ENCODE measurements at regions not wholly inside any gene's neighbourhood (a gene's known extent, or its start where the extent isn't known, plus 50 kb on each side); places are given as distances from the start of the nearest gene placed in this dataset.
"Not testable (repeated sequence)": the region's sequence is repeated elsewhere in the genome, so short reads cannot be mapped to it uniquely, and the experiment has no call there.

DNA sequence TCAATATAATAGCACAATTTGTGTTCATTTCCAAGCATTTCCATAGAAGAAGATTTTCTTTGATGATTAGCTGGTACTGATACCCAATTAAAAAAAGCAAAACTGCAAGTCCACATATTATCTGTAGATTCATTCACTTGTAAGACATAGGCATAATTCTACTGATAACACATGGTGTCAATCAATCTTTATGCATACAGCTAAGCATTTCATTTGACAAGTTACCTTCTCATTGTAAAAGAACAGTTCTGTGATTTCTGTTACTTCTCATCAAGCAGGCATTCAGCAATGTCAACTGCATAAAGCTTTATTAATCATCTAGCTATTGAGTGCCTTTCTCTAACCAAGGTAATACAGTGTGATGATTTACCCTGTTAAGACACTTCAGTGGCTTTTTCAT is 672.0 kb downstream of the PLOD2 start:
- TF ChIP-seq, protein P1, sequence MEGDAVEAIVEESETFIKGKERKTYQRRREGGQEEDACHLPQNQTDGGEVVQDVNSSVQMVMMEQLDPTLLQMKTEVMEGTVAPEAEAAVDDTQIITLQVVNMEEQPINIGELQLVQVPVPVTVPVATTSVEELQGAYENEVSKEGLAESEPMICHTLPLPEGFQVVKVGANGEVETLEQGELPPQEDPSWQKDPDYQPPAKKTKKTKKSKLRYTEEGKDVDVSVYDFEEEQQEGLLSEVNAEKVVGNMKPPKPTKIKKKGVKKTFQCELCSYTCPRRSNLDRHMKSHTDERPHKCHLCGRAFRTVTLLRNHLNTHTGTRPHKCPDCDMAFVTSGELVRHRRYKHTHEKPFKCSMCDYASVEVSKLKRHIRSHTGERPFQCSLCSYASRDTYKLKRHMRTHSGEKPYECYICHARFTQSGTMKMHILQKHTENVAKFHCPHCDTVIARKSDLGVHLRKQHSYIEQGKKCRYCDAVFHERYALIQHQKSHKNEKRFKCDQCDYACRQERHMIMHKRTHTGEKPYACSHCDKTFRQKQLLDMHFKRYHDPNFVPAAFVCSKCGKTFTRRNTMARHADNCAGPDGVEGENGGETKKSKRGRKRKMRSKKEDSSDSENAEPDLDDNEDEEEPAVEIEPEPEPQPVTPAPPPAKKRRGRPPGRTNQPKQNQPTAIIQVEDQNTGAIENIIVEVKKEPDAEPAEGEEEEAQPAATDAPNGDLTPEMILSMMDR (IDR thresholded peaks at IDR 0.05; ENCODE audit: unreplicated experiment in 3 of 3), result no peak
- Mint-ChIP-seq H3K4me1 (peaks cover 3% of the 10 kb centered on the region), H3K27me3 (ENCODE audit: low read depth) (no peaks in the 10 kb centered on the region), H3K4me3 (no peak overlapping the region), H3K9me3 (no peaks in the 10 kb centered on the region), H3K27ac (no peak overlapping the region), H3K36me3 (ENCODE audit: low read depth) (no peaks in the 10 kb centered on the region)

DNA sequence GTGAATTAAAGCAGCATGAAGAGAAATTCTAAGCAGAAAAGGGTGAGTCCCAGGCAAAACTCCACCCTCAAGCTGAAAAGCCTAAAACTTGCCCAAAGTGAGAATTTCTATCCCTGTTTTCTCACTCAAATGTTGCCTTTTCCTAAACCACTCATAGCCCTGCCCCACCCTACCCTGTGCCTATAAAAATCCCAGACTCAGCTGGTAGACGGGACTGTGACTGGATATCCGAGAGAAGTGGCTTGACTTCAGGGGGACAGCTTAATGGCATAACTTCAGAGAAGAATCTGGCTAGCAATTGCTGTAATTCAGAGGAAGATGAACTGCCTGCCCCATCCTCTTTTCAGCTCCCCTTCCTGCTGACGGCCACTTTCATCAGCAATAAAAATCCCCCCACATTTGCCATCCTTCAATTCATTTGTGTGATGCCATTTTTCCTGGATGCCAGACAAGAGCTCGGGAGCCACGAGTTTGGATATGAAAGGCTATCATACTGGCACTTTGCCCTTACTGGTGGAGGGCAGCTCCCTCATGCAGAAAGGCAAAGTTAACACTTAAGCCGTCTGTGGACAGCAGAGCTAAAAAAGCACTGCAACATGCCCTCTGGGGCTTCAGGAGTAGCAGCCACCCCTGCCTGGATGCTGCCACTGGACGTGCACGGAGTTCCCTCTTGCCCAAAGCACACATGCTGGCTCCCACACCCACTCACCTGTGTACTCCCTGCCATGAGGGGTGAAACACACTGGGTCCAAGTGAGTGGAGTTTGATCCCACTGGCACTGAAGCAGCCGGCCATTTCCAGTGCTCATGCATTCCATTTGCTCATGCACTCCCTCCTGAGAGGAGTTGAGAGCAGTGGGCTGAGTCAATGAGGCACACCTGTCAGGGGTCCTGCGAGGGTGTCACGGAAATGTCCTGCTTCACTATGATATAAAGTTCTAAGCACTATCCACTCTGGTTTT is 670.6 kb downstream of the PLOD2 start:
- TF ChIP-seq, protein P1 (IDR thresholded peaks at IDR 0.05; ENCODE audit: unreplicated experiment in 3 of 3), result no peak
- no peak overlapping the region for H3K4me3 Mint-ChIP-seq
- peak overlapping the region; percentile 60 to 78 (median 76) for H3K27ac Mint-ChIP-seq
- H3K9me3 Mint-ChIP-seq, result no peaks in the 10 kb centered on the region
- no peaks in the 10 kb centered on the region for H3K36me3 Mint-ChIP-seq (ENCODE audit: low read depth)
- H3K27me3 Mint-ChIP-seq (ENCODE audit: low read depth), result no peaks in the 10 kb centered on the region
- no peaks in the 10 kb centered on the region for H3K4me1 Mint-ChIP-seq

DNA sequence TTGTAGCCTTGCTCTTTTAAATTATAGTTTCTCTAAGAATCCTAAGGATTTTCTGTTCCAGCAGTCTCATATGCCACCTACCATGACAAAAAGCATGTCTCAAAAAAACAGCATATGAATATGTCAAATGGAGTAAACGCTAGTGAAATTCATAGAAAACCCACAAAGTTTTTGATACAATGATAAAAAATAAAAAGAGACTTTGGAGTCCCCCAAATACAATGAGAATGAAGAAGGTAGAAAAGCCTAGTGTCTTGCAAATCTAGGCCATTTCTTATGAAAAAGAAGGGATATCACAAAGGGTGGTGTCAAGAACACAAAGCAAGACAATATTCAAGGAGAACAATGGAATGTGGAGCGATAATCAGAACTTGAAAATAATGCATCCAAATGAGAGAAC is 668.5 kb downstream of the PLOD2 start:
- Mint-ChIP-seq H3K4me3 (no peak overlapping the region), H3K36me3 (ENCODE audit: low read depth) (no peaks in the 10 kb centered on the region), H3K9me3 (no peaks in the 10 kb centered on the region), H3K27ac (no peak overlapping the region), H3K27me3 (ENCODE audit: low read depth) (no peaks in the 10 kb centered on the region), H3K4me1 (no peaks in the 10 kb centered on the region)
- TF ChIP-seq, protein P1 (IDR thresholded peaks at IDR 0.05; ENCODE audit: unreplicated experiment in 3 of 3), result no peak

DNA sequence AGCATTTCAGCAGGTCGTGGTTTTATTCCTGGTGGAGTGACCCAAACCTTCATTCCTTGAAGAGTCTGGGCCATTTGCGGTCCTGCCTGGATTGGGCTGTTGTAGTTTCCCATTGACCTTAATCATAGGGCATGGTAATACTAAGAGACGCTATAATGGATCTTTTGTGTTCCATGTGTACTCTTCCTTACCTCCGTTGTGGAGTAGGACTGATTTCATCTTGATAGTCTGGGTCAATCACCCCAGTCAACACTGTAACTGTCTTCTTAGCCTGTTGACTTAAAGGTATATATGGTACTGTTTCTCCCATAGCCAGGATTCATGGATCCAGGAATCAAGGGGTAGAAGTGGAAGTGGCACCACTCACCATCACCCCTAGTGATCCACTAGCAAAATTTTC is 643.6 kb downstream of the PLOD2 start:
- H3K4me3 Mint-ChIP-seq; H3K4me1 Mint-ChIP-seq; H3K27me3 Mint-ChIP-seq (ENCODE audit: low read depth); H3K9me3 Mint-ChIP-seq; H3K27ac Mint-ChIP-seq; H3K36me3 Mint-ChIP-seq (ENCODE audit: low read depth): not testable (repeated sequence)

DNA sequence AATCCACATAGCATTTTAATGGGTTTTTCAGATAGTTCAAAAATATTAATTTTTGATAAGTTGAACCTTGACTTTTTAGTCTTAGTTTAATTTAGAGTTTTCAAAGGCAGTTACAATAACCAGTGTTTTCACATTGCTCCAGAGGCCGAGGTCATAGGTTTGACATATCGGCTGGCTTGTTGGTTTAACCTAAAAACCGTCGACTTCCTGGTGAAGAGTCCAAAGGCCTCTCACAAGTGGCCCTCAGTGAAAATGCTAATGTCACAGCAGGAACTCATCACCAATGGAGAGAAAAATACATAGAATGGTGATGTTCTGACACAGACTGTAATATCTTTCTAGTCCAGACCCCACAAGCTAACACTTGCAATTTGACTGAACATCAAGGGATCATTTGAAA is 642.3 kb downstream of the PLOD2 start:
- H3K36me3 Mint-ChIP-seq (ENCODE audit: low read depth), result no peaks in the 10 kb centered on the region
- peak overlapping the region in 1 of 3 experiments; percentile 70 for H3K27ac Mint-ChIP-seq
- no peaks in the 10 kb centered on the region for H3K9me3 Mint-ChIP-seq
- no peaks in the 10 kb centered on the region for H3K4me1 Mint-ChIP-seq
- H3K27me3 Mint-ChIP-seq (ENCODE audit: low read depth), result no peaks in the 10 kb centered on the region
- H3K4me3 Mint-ChIP-seq, result no peak overlapping the region
- TF ChIP-seq, protein P1 (IDR thresholded peaks at IDR 0.05; ENCODE audit: unreplicated experiment in 3 of 3), result no peak

DNA sequence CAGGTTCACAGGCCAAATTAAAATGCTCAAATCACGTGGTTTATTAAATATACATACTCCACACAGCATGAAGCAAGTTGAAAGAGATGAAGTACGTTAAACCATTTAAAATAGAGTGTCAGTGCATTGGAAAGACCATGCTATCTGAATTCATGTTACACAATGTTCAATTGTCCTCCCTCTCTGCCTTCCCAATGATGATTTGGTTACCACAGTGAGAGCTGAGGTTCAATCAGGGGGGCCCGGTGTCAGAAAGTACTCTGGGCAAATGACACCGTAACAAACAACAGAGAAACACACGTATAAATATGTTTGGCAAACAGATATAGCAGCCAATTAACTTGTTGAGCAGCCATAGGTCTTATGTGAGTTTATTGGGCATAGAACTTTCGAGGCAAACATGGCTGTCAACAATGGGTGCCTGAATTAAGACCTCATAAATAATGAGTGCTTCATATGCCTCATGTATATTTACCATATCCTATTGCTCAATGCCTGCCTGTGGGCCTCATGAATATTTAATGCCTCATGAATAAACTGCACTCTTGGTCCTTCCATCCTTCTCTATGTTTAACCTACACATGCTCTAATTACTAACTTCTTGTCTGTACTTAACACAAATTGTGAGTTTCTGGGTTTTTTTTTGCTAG is 641.5 kb downstream of the PLOD2 start:
- no peaks in the 10 kb centered on the region for H3K4me1 Mint-ChIP-seq
- no peaks in the 10 kb centered on the region for H3K9me3 Mint-ChIP-seq
- TF ChIP-seq, protein P1 (IDR thresholded peaks at IDR 0.05; ENCODE audit: unreplicated experiment in 3 of 3), result no peak
- H3K4me3 Mint-ChIP-seq, result no peak overlapping the region
- no peak overlapping the region for H3K27ac Mint-ChIP-seq
- H3K27me3 Mint-ChIP-seq (ENCODE audit: low read depth), result no peaks in the 10 kb centered on the region
- no peaks in the 10 kb centered on the region for H3K36me3 Mint-ChIP-seq (ENCODE audit: low read depth)
